Lower leg skin (tissue), 4 donors: ENCODE measurements at regions not wholly inside any gene's neighbourhood (a gene's known extent, or its start where the extent isn't known, plus 50 kb on each side); places are given as distances from the start of the nearest gene placed in this dataset.
A peak's percentile ranks its signal among the peaks of the same experiment; 100 is the strongest.
"Not testable (repeated sequence)": the region's sequence is repeated elsewhere in the genome, so short reads cannot be mapped to it uniquely, and the experiment has no call there.

Experiments
- DNase-seq, 2 donors: peaks; one replicate each; pipeline ENCODE4 v3.0.0-alpha.2; 2019; ENCODE audit warnings: low spot score in 2 of 2
- H3K4me3 ChIP-seq: fragments of 200-600 bp; sonication (generic); 2 replicates; pipeline ENCODE4 v1.5.1; 2017; ENCODE audit warnings: mild to moderate bottlenecking, low read depth; ENCODE audit not compliant: poor library complexity, severe bottlenecking
- POLR2A ChIP-seq, 2 donors: fragments of 450-650 bp; IDR thresholded peaks; one replicate each; pipeline ENCODE4 v1.6.1; 2016 to 2017; ENCODE audit warnings: antibody characterized with exemption in 2 of 2, mild to moderate bottlenecking in 1 of 2, moderate library complexity in 1 of 2
- WGBS, 2 donors: methylation state at CpG; one replicate each; pipeline ENCODE4 v1.1.5; 2018; 5-methylcytosine and 5-hydroxymethylcytosine counted together
- intact Hi-C: fragments of 100-400 bp; cut with DNase I; formaldehyde crosslinking; loops from one replicate; pipeline ENCODE4 v1.15.0; 2023; ENCODE audit warnings: low total_unique reads
- TF ChIP-seq, protein P1 (sequence below), 3 donors: fragments of 450-650 bp; IDR thresholded peaks; one replicate each; pipeline ENCODE4 v1.5.1; 2016; ENCODE audit warnings: antibody characterized with exemption in 3 of 3, mild to moderate bottlenecking in 3 of 3, moderate library complexity in 2 of 3

DNA sequence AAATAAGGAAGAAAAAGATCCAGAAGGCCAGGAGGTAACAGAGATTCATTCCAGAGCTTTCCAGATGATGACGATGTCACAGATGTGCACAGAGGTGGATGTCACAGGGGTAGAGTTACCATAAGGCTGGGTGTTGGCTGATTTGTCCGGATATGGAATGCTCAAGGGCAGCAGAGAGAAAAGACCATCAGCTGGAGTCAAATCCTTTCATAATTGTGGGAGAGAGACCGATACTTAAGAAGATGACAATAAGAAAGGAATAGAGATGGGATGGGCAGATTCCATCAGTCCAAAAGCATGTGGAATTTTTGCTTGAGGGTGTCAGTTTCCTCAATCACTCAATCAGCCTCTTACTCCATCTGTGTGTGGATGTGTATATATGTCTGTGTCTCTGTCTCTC lies 150.4 kb downstream of the CENPC start:
- no peak overlapping the region for H3K4me3 ChIP-seq
- no peak for TF ChIP-seq POLR2A (IDR thresholded peaks at IDR 0.05)
- TF ChIP-seq, protein P1, sequence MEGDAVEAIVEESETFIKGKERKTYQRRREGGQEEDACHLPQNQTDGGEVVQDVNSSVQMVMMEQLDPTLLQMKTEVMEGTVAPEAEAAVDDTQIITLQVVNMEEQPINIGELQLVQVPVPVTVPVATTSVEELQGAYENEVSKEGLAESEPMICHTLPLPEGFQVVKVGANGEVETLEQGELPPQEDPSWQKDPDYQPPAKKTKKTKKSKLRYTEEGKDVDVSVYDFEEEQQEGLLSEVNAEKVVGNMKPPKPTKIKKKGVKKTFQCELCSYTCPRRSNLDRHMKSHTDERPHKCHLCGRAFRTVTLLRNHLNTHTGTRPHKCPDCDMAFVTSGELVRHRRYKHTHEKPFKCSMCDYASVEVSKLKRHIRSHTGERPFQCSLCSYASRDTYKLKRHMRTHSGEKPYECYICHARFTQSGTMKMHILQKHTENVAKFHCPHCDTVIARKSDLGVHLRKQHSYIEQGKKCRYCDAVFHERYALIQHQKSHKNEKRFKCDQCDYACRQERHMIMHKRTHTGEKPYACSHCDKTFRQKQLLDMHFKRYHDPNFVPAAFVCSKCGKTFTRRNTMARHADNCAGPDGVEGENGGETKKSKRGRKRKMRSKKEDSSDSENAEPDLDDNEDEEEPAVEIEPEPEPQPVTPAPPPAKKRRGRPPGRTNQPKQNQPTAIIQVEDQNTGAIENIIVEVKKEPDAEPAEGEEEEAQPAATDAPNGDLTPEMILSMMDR (IDR thresholded peaks at IDR 0.05), result no peak
- DNase-seq, result no peak
- 30 to 33% methylated on average over 3 of the region's 3 CpGs for WGBS, 2 donors
- intact Hi-C loops, result no loop called here

DNA sequence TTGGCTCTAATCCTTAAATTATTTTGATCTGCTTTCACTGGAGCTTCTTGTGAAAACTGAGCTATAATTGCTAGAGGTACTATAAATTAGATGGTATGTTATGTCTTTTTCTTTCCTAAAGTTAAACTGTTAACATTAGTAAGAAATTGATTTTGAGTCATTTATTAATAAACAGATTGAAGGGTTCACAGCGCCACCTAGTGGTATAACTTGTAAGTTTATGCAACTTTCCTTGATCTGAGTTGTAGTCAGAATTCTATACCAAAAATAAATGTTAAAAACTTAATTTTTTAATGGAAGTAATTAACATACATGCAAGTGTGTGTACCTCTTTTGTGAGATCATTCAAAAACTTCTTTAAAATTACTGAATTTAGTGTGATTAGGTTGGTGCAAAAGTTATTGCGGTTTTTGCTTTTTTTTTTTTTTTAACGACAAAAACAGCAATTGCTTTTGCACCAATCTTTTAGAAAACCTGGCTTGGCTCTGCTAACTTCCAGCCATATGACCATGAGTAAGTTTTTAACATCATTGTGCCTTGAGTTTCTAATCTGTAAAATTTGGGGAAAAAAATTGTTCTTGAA lies 151.5 kb downstream of the CENPC start:
- no peak overlapping the region for H3K4me3 ChIP-seq
- 44 to 49% methylated on average over 3 of the region's 3 CpGs for WGBS, 2 donors
- TF ChIP-seq, protein P1 (IDR thresholded peaks at IDR 0.05), result no peak
- TF ChIP-seq POLR2A (IDR thresholded peaks at IDR 0.05), result no peak
- intact Hi-C loops, result no loop called here
- no peak for DNase-seq

DNA sequence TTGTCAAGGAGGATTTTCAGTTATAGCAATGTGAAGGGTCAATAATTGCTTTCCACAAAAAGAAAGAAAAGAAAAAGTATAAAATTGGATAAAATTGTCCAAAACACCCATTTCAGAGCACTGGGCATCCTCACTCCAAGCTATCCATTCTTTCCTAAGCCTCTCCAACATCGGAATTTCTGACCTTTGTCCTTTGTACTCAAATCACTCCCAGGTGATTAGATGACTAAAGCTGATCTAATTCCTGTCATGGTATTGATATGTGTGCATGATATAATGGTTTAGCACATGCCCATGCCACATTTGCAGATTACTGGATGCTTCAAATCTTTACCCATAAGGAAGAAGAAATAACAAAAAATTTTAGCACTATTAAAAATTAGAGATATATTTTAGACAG lies 152.3 kb downstream of the CENPC start:
- WGBS, 2 donors, result 60 to 77% methylated on average over 1 of the region's 1 CpG
- no peak overlapping the region for H3K4me3 ChIP-seq
- intact Hi-C loops, result no loop called here
- DNase-seq, result no peak
- TF ChIP-seq POLR2A (IDR thresholded peaks at IDR 0.05), result no peak
- TF ChIP-seq, protein P1 (IDR thresholded peaks at IDR 0.05), result no peak

DNA sequence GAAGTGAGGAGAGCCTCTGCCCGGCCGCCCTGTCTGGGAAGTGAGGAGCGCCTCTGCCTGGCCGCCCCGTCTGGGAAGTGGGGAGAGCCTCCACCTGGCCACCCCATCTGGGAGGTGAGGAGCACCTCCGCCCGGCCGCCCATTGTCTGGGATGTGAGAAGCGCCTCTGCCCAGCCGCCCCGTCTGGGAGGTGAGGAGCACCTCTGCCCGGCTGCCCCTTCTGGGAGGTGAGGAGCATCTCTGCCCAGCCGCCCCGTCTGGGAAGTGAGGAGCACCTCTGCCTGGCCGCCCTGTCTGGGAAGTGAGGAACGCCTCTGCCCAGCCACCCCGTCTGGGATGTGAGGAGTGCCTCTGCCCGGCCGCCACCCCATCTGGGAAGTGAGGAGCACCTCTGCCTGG lies 163.9 kb downstream of the CENPC start:
- DNase-seq, intact Hi-C loops, H3K4me3 ChIP-seq: not testable (repeated sequence)
- WGBS, 2 donors, result 88 to 89% methylated on average over 11 to 19 of the region's 19 CpGs

DNA sequence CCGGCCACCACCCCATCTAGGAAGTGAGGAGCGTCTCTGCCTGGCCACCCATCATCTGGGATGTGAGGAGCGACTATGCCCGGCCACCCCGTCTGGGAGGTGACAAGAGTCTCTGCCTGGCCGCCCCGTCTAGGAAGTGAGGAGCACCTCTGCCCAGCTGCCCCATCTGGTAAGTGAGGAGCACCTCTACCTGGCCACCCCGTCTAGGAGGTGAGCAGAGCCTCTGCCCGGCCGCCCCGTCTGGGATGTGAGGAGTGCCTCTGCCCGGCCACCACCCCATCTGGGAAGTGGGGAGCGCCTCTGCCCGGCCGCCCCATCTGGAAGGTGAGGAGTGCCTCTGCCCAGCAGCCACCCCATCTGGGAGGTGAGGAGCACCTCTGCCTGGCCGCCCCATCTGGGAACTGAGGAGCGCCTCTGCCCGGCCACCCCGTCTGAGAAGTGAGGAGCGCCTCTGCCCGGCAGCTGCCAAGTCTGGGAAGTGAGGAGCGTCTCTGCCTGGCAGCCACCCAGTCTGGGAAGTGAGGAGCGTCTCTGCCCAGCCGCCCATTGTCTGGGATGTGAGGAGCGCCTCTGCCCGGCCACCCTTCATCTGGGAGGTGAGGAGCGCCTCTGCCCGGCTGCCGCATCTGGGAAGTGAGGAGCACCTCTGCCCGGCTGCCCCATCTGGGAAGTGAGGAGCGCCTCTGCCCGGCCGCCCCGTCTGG lies 164.4 kb downstream of the CENPC start:
- WGBS, 2 donors, result 86 to 96% methylated on average over 30 to 31 of the region's 34 CpGs
- intact Hi-C loops, H3K4me3 ChIP-seq: not testable (repeated sequence)
- DNase-seq, result peak in 1 of 2 donors; percentile 80

DNA sequence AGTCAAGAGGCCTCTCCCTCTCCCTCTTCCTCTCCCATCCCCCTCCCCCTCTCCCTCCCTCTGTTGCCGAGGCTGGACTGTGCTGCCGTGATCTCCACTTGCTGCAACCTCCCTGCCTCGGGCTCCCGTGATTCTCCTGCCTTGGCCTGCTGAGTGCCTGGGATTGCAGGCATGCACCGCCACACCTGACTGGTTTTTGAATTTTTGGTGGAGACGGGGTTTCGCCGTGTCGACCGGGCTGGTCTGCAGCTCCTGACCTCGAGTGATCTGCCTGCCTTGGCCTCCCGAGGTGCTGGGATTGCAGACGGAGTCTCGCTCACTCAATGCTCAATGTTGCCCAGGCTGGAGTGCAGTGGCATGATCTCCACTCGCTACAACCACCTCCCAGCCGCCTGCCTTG lies 165.1 kb downstream of the CENPC start:
- H3K4me3 ChIP-seq, result no peak overlapping the region
- TF ChIP-seq, protein P1 (IDR thresholded peaks at IDR 0.05), result no peak
- TF ChIP-seq POLR2A (IDR thresholded peaks at IDR 0.05), result no peak
- 93 to 96% methylated on average over 16 of the region's 16 CpGs for WGBS, 2 donors
- intact Hi-C loops, result no loop called here
- no peak for DNase-seq

DNA sequence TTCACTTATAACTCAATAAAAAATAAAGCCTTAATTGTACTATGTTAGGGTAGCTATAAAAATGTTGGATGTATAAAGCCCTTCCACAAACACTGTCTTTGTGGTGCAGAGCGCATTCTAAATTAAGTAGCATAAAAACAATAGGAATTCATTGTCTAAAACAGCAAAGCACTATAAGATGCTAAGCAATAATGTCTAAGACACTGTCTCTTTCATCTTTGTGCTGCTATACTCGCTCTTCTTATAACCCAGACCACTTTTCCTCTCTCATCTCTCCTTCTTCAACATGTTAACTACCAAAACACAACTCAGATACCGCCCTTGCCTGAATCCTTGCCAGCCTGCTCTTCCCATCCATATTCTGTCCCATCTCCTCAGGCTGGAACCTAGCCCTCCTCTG lies 170.0 kb downstream of the CENPC start:
- H3K4me3 ChIP-seq, result no peak overlapping the region
- no peak for DNase-seq
- intact Hi-C loops, result no loop called here
- TF ChIP-seq, protein P1 (IDR thresholded peaks at IDR 0.05), result no peak
- no peak for TF ChIP-seq POLR2A (IDR thresholded peaks at IDR 0.05)
- WGBS, 2 donors, result 78 to 86% methylated on average over 3 of the region's 3 CpGs
